HL-60 (cell line): ENCODE measurements at regions not wholly inside any gene's neighbourhood (a gene's known extent, or its start where the extent isn't known, plus 50 kb on each side); places are given as distances from the start of the nearest gene placed in this dataset.

Experiments used
- DNase-seq, 2 experiments: peaks; one replicate each; pipeline ENCODE4 v3.0.0-alpha.2; 2010 to 2020; ENCODE audit warnings: low read depth in 1 of 2, low spot score in 1 of 2
- H3K27ac ChIP-seq: fragments of 250-450 bp; sonication (Bioruptor Pico); replicated peaks from 2 replicates; pipeline ENCODE4 v1.5.1; 2020; ENCODE audit warnings: mild to moderate bottlenecking, moderate library complexity
- H3K27me3 ChIP-seq: fragments of 250-450 bp; sonication (Bioruptor Pico); 2 replicates; pipeline ENCODE4 v1.5.1; 2021; ENCODE audit warnings: mild to moderate bottlenecking, moderate library complexity; ENCODE audit not compliant: insufficient read depth, poor library complexity, severe bottlenecking
- H3K4me3 ChIP-seq: replicated peaks from 2 replicates; pipeline ENCODE4 v1.5.1; 2011; ENCODE audit warnings: mild to moderate bottlenecking, control low read depth, low read length; ENCODE audit not compliant: insufficient read depth
- GABPA ChIP-seq: IDR thresholded peaks from 2 replicates; pipeline ENCODE4 v1.6.1; 2012; ENCODE audit warnings: low read depth
- POLR2AphosphoS5 ChIP-seq: IDR thresholded peaks from 2 replicates; pipeline ENCODE4 v1.6.1; 2012; ENCODE audit warnings: low read depth
- SPI1 ChIP-seq: IDR thresholded peaks from 2 replicates; pipeline ENCODE4 v1.6.1; 2012; ENCODE audit warnings: low read depth, mild to moderate bottlenecking, borderline replicate concordance
- TF ChIP-seq, protein P1 (sequence below): IDR thresholded peaks from one replicate; pipeline ENCODE4 v1.5.1; 2011; ENCODE audit warnings: low read length, control low read depth, inconsistent platforms; ENCODE audit not compliant: insufficient read depth
- TF ChIP-seq, protein P2 (sequence below): IDR thresholded peaks from 2 replicates; pipeline ENCODE4 v1.6.1; 2012; ENCODE audit warnings: low read depth; ENCODE audit not compliant: insufficient replicate concordance

DNA sequence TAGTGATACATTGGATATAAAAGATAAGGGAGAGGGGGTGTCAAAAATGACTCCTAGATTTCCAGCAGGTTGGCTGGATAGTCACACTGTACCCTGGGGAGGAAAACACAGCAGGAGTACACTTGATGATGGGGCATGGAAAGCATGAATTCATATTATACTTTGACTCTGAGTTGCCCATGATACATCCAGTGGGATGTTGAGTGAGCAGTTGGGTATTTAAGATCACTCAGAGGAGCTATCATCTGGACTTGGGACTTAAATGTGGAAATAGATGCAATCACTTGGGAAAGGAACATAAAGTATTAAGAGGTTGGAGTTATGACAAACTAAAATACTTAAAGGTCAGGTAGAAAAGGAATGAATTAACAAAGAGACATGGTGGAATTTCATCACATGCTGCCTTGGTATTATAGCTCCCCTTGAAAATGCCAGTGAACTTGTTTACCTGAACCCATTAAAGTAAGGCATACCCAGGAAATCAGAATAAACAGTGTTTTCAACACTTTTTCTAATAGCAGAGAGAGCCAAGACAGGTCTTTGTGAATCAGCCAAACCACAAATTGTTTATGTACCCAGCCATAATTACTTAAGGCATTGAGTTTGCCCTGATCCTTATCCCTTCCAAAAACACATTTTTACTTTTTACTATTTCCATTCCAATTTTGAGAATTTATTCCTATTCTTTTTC is 49.9 kb upstream of the ABI3BP start:
- TF ChIP-seq SPI1 = no peak
- no peak for TF ChIP-seq POLR2AphosphoS5
- TF ChIP-seq, protein P1, sequence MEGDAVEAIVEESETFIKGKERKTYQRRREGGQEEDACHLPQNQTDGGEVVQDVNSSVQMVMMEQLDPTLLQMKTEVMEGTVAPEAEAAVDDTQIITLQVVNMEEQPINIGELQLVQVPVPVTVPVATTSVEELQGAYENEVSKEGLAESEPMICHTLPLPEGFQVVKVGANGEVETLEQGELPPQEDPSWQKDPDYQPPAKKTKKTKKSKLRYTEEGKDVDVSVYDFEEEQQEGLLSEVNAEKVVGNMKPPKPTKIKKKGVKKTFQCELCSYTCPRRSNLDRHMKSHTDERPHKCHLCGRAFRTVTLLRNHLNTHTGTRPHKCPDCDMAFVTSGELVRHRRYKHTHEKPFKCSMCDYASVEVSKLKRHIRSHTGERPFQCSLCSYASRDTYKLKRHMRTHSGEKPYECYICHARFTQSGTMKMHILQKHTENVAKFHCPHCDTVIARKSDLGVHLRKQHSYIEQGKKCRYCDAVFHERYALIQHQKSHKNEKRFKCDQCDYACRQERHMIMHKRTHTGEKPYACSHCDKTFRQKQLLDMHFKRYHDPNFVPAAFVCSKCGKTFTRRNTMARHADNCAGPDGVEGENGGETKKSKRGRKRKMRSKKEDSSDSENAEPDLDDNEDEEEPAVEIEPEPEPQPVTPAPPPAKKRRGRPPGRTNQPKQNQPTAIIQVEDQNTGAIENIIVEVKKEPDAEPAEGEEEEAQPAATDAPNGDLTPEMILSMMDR = no peak
- TF ChIP-seq, protein P2, sequence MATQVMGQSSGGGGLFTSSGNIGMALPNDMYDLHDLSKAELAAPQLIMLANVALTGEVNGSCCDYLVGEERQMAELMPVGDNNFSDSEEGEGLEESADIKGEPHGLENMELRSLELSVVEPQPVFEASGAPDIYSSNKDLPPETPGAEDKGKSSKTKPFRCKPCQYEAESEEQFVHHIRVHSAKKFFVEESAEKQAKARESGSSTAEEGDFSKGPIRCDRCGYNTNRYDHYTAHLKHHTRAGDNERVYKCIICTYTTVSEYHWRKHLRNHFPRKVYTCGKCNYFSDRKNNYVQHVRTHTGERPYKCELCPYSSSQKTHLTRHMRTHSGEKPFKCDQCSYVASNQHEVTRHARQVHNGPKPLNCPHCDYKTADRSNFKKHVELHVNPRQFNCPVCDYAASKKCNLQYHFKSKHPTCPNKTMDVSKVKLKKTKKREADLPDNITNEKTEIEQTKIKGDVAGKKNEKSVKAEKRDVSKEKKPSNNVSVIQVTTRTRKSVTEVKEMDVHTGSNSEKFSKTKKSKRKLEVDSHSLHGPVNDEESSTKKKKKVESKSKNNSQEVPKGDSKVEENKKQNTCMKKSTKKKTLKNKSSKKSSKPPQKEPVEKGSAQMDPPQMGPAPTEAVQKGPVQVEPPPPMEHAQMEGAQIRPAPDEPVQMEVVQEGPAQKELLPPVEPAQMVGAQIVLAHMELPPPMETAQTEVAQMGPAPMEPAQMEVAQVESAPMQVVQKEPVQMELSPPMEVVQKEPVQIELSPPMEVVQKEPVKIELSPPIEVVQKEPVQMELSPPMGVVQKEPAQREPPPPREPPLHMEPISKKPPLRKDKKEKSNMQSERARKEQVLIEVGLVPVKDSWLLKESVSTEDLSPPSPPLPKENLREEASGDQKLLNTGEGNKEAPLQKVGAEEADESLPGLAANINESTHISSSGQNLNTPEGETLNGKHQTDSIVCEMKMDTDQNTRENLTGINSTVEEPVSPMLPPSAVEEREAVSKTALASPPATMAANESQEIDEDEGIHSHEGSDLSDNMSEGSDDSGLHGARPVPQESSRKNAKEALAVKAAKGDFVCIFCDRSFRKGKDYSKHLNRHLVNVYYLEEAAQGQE = no peak
- TF ChIP-seq GABPA = no peak
- Histone ChIP-seq H3K27me3 (no peaks in the 10 kb centered on the region), H3K27ac (no peak overlapping the region), H3K4me3 (no peak overlapping the region)
- no peak for DNase-seq
